HCT116 (cell line): ENCODE measurements at regions not wholly inside any gene's neighbourhood (a gene's known extent, or its start where the extent isn't known, plus 50 kb on each side); places are given as distances from the start of the nearest gene placed in this dataset.

Experiments used
- ATAC-seq: fragments of 200-7000 bp; cut with Tn5 transposase; 2 replicates; pipeline ENCODE4 v1.9.1; 2020; ENCODE audit warnings: mild to moderate bottlenecking, moderate library complexity
- BruUV-seq: library from RNA; stranded (reverse); fragments of 400-500 nt; replicated peaks from 2 replicates; lab custom pipeline; 2021; lab: Mats Ljungman, UMichigan
- CTCF ChIA-PET: fragments of 300-600 bp; sonication (Branson Sonifier 250); formaldehyde crosslinking; loops from one replicate; lab custom pipeline; 2021; ENCODE audit warnings: antibody characterized with exemption; lab: Charles Lee
- POLR2A ChIA-PET: fragments of 300-600, 350-600 bp; sonication (Branson Sonifier 250); formaldehyde crosslinking; loops from one replicate; lab custom pipeline; 2021; ENCODE audit warnings: antibody characterized with exemption; lab: Charles Lee
- RAD21 ChIA-PET, 2 experiments: fragments of 300-600 bp; sonication (Branson Sonifier 250); formaldehyde crosslinking; loops; one replicate each; lab custom pipeline; 2023; ENCODE audit warnings: low total read pairs in 2 of 2; ENCODE audit not compliant: uncharacterized antibody in 2 of 2, unreplicated experiment in 2 of 2, low non-redundant PET in 1 of 2; lab: Charles Lee
- DNase-seq: peaks from one replicate; pipeline ENCODE4 v3.0.0-alpha.2; 2010; ENCODE audit warnings: low read depth, low spot score
- H2AFZ ChIP-seq: fragments of 200-600 bp; shearing (Covaris generic), sonication (generic); 2 replicates; pipeline ENCODE4 v1.6.1; 2017; ENCODE audit warnings: low read depth, mixed run types, mixed read lengths, antibody characterized with exemption, low read length; ENCODE audit not compliant: poor library complexity, severe bottlenecking
- H3K27ac ChIP-seq: 2 replicates; pipeline ENCODE4 v1.5.1; 2012; ENCODE audit warnings: low read depth, low read length
- H3K27me3 ChIP-seq: fragments of 200-600 bp; sonication (generic); 2 replicates; pipeline ENCODE4 v1.6.1; 2016; ENCODE audit warnings: mixed run types, low read length, mixed read lengths; ENCODE audit not compliant: insufficient read depth
- H3K36me3 ChIP-seq, 2 experiments: fragments of 200-500 bp in 1 of 2; fragments of 200-600 bp in 1 of 2; sonication (Bioruptor generic) in 1 of 2; sonication (generic) in 1 of 2; 2 replicates each; pipeline versions ENCODE4 v1.5.1 to v1.6.1; 2014 to 2016; ENCODE audit warnings: low read length in 2 of 2, inconsistent platforms in 1 of 2, mixed read lengths in 1 of 2, mixed run types in 1 of 2; ENCODE audit not compliant: insufficient read depth in 2 of 2, control insufficient read depth in 1 of 2
- H3K4me1 ChIP-seq, 2 experiments: fragments of 200-600 bp in 1 of 2; sonication (generic) in 1 of 2; 2 replicates each; pipeline versions ENCODE4 v1.5.1 to v1.6.1; 2012 to 2017; ENCODE audit warnings: low read length in 2 of 2, inconsistent platforms in 1 of 2, mild to moderate bottlenecking in 1 of 2, mixed read lengths in 1 of 2, mixed run types in 1 of 2, moderate library complexity in 1 of 2; ENCODE audit not compliant: insufficient read depth in 2 of 2, control insufficient read depth in 1 of 2
- H3K4me2 ChIP-seq: fragments of 200-600 bp; sonication (generic); 2 replicates; pipeline ENCODE4 v1.6.1; 2017; ENCODE audit warnings: mixed run types, low read length, mixed read lengths
- H3K4me3 ChIP-seq, 2 experiments: fragments of 200-600 bp in 1 of 2; sonication (generic) in 1 of 2; replicated peaks in 1 of 2; 2 replicates each; pipeline ENCODE4 v1.5.1; 2011 to 2016; ENCODE audit warnings: low read length in 2 of 2, control low read depth in 1 of 2, low read depth in 1 of 2, mild to moderate bottlenecking in 1 of 2, mixed read lengths in 1 of 2, mixed run types in 1 of 2
- H3K79me2 ChIP-seq: fragments of 200-600 bp; sonication (generic); 2 replicates; pipeline ENCODE4 v1.6.1; 2017; ENCODE audit warnings: mild to moderate bottlenecking, mixed run types, low read length, moderate library complexity, mixed read lengths; ENCODE audit not compliant: insufficient read depth
- H3K9ac ChIP-seq: fragments of 200-600 bp; sonication (generic); 2 replicates; pipeline ENCODE4 v1.6.1; 2016; ENCODE audit warnings: low read length, mixed read lengths
- H3K9me2 ChIP-seq: fragments of 200-600 bp; sonication (generic), shearing (Covaris generic); 2 replicates; pipeline ENCODE4 v1.6.1; 2017; ENCODE audit warnings: mixed run types, mild to moderate bottlenecking, moderate library complexity; ENCODE audit not compliant: insufficient read depth
- H3K9me3 ChIP-seq, 2 experiments: fragments of 200-500 bp in 1 of 2; fragments of 200-600 bp in 1 of 2; sonication (Bioruptor generic) in 1 of 2; sonication (generic) in 1 of 2; 2 replicates each; pipeline ENCODE4 v1.6.1; 2014 to 2017; ENCODE audit warnings: low read length in 2 of 2, mixed read lengths in 2 of 2, inconsistent platforms in 1 of 2, low read depth in 1 of 2, mild to moderate bottlenecking in 1 of 2, mixed run types in 1 of 2, moderate library complexity in 1 of 2; ENCODE audit not compliant: control insufficient read depth in 1 of 2, insufficient read depth in 1 of 2
- H4K20me1 ChIP-seq: fragments of 200-600 bp; sonication (generic), shearing (Covaris generic); 2 replicates; pipeline ENCODE4 v1.6.1; 2017; ENCODE audit warnings: mixed run types, mild to moderate bottlenecking, moderate library complexity; ENCODE audit not compliant: insufficient read depth
- ATF3 ChIP-seq: IDR thresholded peaks from 2 replicates; pipeline ENCODE4 v1.6.1; 2012
- CBX3 ChIP-seq: IDR thresholded peaks from 2 replicates; pipeline ENCODE4 v1.6.1; 2012; ENCODE audit warnings: low read depth
- CEBPB ChIP-seq: IDR thresholded peaks from 2 replicates; pipeline ENCODE4 v1.6.1; 2012; ENCODE audit warnings: low read depth
- CTCF ChIP-seq, 3 experiments: fragments of 200-600 bp in 1 of 3; sonication (generic) in 1 of 3; IDR thresholded peaks in 2 of 3; conservative IDR thresholded peaks in 1 of 3; 2 replicates each; pipeline ENCODE4 v1.5.1; 2012 to 2017; ENCODE audit warnings: low read depth in 2 of 3, low read length in 2 of 3, antibody characterized with exemption in 1 of 3, borderline replicate concordance in 1 of 3, control low read depth in 1 of 3, mild to moderate bottlenecking in 1 of 3, mixed read lengths in 1 of 3, mixed run types in 1 of 3, moderate library complexity in 1 of 3; ENCODE audit not compliant: insufficient read depth in 1 of 3
- EGR1 ChIP-seq: IDR thresholded peaks from 2 replicates; pipeline ENCODE4 v1.6.1; 2012; ENCODE audit warnings: low read depth
- EZH2 ChIP-seq: fragments of 200-600 bp; sonication (generic); IDR thresholded peaks from 2 replicates; pipeline ENCODE4 v1.6.1; 2017; ENCODE audit warnings: antibody characterized with exemption, mixed run types
- EZH2phosphoT487 ChIP-seq: fragments of 200-600 bp; IDR thresholded peaks from 2 replicates; pipeline ENCODE4 v1.6.1; 2018; ENCODE audit warnings: antibody characterized with exemption, borderline replicate concordance
- POLR2A ChIP-seq: IDR thresholded peaks from 2 replicates; pipeline ENCODE4 v1.7.0; 2011; ENCODE audit warnings: borderline replicate concordance; ENCODE audit not compliant: insufficient read depth, insufficient read length; ENCODE audit errors: extremely low read depth
- REST ChIP-seq: IDR thresholded peaks from 2 replicates; pipeline ENCODE4 v1.6.1; 2012; ENCODE audit warnings: low read depth
- YY1 ChIP-seq: IDR thresholded peaks from 2 replicates; pipeline ENCODE4 v1.6.1; 2011; ENCODE audit warnings: low read length, low read depth, moderate library complexity, mild to moderate bottlenecking; ENCODE audit not compliant: insufficient replicate concordance; ENCODE audit errors: extremely low read depth
- ZBTB33 ChIP-seq: IDR thresholded peaks from 2 replicates; pipeline ENCODE4 v1.6.1; 2011; ENCODE audit warnings: mild to moderate bottlenecking, low read length, moderate library complexity; ENCODE audit not compliant: insufficient replicate concordance; ENCODE audit errors: extremely low read depth
- intact Hi-C: fragments of 100-400 bp; cut with micrococcal nuclease; formaldehyde crosslinking; loops from 2 replicates; pipeline ENCODE4 v1.10.0; 2022

GRCh38 chr3:20421-20820 is 176.1 kb upstream of the CHL1 start:
- H3K4me3 ChIP-seq, result no peak overlapping the region
- H2AFZ ChIP-seq, result no peak overlapping the region
- no peaks in the 10 kb centered on the region for H4K20me1 ChIP-seq
- no TSS peak for BruUV-seq
- ATAC-seq (no peak), DNase-seq (no peak)
- TF ChIP-seq CTCF (IDR thresholded peaks at IDR 0.05 in 2 of 3, conservative IDR thresholded peaks at IDR 0.05 in 1 of 3; ENCODE audit: borderline replicate concordance in 1 of 3, insufficient read depth in 1 of 3, low read depth in 2 of 3, low read length in 2 of 3) (no peak), EZH2phosphoT487 (no peak), ATF3 (no peak), ZBTB33 (no peak), YY1 (no peak), EGR1 (no peak), CBX3 (no peak), POLR2A (no peak), CEBPB (no peak), REST (no peak), EZH2 (no peak)
- H3K4me1 ChIP-seq, result no peaks in the 10 kb centered on the region
- POLR2A ChIA-PET, result no interaction called here
- no peak overlapping the region for H3K27ac ChIP-seq
- no peaks in the 10 kb centered on the region for H3K79me2 ChIP-seq
- H3K36me3 ChIP-seq, result no peaks in the 10 kb centered on the region
- CTCF ChIA-PET, result no interaction called here
- H3K9me3 ChIP-seq, result no peaks in the 10 kb centered on the region
- H3K9ac ChIP-seq, result no peak overlapping the region
- H3K9me2 ChIP-seq, result no peaks in the 10 kb centered on the region
- intact Hi-C loops, result no loop called here
- no peak overlapping the region for H3K4me2 ChIP-seq
- no peaks in the 10 kb centered on the region for H3K27me3 ChIP-seq
- RAD21 ChIA-PET, result no interaction called here
